Urinary bladder (tissue), 3 donors: ENCODE measurements at regions not wholly inside any gene's neighbourhood (a gene's known extent, or its start where the extent isn't known, plus 50 kb on each side); places are given as distances from the start of the nearest gene placed in this dataset.
"Not testable (repeated sequence)": the region's sequence is repeated elsewhere in the genome, so short reads cannot be mapped to it uniquely, and the experiment has no call there.

Source experiments
- DNase-seq: peaks from one replicate; pipeline ENCODE4 v3.0.0-alpha.2; 2015; ENCODE audit errors: extremely low spot score
- H3K27ac ChIP-seq: one replicate; pipeline ENCODE4 v1.5.1; 2013; ENCODE audit warnings: low read depth, mild to moderate bottlenecking, moderate library complexity
- H3K36me3 ChIP-seq: one replicate; pipeline ENCODE4 v1.6.1; 2013; ENCODE audit warnings: mild to moderate bottlenecking, moderate library complexity; ENCODE audit not compliant: insufficient read depth
- H3K4me1 ChIP-seq: one replicate; pipeline ENCODE4 v1.6.1; 2013; ENCODE audit warnings: mild to moderate bottlenecking, moderate library complexity; ENCODE audit not compliant: insufficient read depth
- H3K4me3 ChIP-seq: one replicate; pipeline ENCODE4 v1.5.1; 2013; ENCODE audit warnings: low read depth, low read length
- WGBS: extraction: QIAGEN DNeasy Blood & Tissue Kit; methylation state at CpG from one replicate; pipeline ENCODE4 v1.1.7; 2013; 5-methylcytosine and 5-hydroxymethylcytosine counted together
- donor health status: healthy with polysubstance abuse.
- donor health status: healthy.

DNA sequence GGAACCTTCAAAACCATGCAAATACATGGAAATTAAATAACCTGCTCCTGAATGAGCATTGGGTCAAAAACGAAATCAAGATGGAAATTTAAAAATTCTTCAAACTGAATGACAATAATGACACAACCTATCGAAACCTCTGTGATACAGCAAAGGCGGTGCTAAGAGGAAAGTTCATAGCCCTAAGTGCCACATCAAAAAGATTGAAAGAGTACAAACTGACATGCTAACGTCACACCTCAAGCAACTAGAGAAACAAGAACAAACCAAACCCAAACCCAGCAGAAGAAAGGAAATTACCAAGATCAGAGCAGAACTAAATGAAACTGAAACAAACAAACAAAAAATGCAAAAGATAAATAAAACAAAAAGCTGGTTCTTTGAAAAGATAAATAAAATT, 283.5 kb downstream of the SOX4 start:
- WGBS: 97% methylated on average over 4 of the region's 4 CpGs
- not testable (repeated sequence) for H3K4me1 ChIP-seq, H3K27ac ChIP-seq, H3K36me3 ChIP-seq, H3K4me3 ChIP-seq, DNase-seq

- H3K4me1 ChIP-seq, H3K36me3 ChIP-seq, H3K27ac ChIP-seq, DNase-seq, H3K4me3 ChIP-seq: not testable (repeated sequence)
- WGBS: 92% methylated on average over 2 of the region's 2 CpGs
Measured at GRCh38 chr6:21880249-21880648, 286.7 kb downstream of the SOX4 start.

DNA sequence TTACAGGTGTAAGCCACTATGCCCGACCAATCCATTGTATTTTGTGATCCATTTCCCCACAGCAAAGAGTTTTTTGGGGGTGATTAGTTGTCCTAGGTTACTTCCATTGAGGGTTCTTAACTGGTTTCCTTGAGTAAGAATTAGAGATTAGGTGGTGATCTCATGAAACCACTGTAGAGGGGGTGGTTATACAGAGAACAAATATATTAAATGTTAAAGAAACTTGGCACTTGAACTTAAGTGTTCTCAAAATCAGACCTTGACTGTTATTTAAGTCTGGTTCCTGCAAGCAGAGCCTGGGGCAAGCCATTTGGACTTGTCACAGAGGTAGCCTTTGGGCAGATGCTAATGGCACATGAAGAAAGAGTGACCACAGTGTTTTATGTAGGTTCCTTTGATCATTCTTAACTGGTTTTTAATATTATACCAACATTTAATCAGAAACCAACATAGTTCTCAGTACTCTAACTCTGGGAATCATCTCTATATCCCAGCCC, 288.5 kb downstream of the SOX4 start:
- peaks cover 2% of the 10 kb centered on the region for H3K4me1 ChIP-seq
- no peak overlapping the region for H3K4me3 ChIP-seq
- no peaks in the 10 kb centered on the region for H3K36me3 ChIP-seq
- 98% methylated on average over 1 of the region's 1 CpG for WGBS
- no peak for DNase-seq
- H3K27ac ChIP-seq: no peak overlapping the region

DNA sequence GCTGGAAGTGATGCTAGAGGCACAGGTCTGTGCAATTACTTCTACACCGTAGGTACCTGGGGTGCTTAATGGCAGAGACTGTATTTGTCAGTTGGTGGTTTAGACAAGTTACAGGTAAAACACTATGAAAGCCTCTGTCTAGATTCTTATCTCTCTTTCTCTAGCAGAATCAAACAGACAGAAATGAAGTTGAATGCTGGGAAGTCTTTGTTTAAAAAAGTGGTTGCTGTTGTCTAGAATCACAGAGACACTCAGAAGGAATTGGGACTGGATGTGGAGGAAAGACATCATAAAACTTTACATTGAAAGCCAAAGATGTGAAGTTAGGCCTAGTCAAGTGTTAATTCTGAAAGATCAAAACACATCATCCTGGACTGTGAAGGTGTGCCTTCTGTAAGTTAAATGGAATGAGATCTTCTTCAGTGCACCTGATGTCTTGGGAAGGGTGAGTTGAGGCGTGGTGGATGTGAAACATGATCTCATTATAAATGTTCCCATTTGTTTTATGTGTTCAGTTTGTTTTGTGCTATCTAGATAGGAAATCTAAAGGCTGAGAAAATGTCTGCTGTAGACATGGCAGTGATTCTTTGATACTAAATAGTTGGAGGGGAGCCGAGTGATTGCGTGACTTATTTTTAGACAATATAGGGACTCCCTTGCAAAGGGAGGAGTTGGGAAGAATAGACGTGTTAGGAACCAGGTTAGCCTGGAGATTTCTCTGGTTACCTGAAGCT, 290.2 kb downstream of the SOX4 start:
- Histone ChIP-seq H3K4me3 (no peak overlapping the region), H3K4me1 (peaks cover 2% of the 10 kb centered on the region), H3K27ac (no peak overlapping the region), H3K36me3 (no peaks in the 10 kb centered on the region)
- 68% methylated on average over 5 of the region's 5 CpGs for WGBS
- DNase-seq: no peak

- Histone ChIP-seq H3K27ac (no peak overlapping the region), H3K4me1 (peaks cover 2% of the 10 kb centered on the region), H3K36me3 (no peaks in the 10 kb centered on the region), H3K4me3 (no peak overlapping the region)
- 29% methylated on average over 1 of the region's 1 CpG for WGBS
- DNase-seq: no peak
Measured at GRCh38 chr6:21885111-21885510, 291.6 kb downstream of the SOX4 start.

- H3K36me3 ChIP-seq: no peaks in the 10 kb centered on the region
- H3K27ac ChIP-seq: no peak overlapping the region
- H3K4me3 ChIP-seq: no peak overlapping the region
- WGBS: 30% methylated on average over 7 of the region's 7 CpGs
- DNase-seq: no peak
- H3K4me1 ChIP-seq: peaks cover 2% of the 10 kb centered on the region
Measured at GRCh38 chr6:21885532-21886114, 292.1 kb downstream of the SOX4 start.

GRCh38 chr6:21886542-21887151, 293.1 kb downstream of the SOX4 start:
- Histone ChIP-seq H3K4me3 (no peak overlapping the region), H3K4me1 (peaks cover 2% of the 10 kb centered on the region), H3K36me3 (no peaks in the 10 kb centered on the region), H3K27ac (no peak overlapping the region)
- 64% methylated on average over 3 of the region's 3 CpGs for WGBS
- DNase-seq: no peak

DNA sequence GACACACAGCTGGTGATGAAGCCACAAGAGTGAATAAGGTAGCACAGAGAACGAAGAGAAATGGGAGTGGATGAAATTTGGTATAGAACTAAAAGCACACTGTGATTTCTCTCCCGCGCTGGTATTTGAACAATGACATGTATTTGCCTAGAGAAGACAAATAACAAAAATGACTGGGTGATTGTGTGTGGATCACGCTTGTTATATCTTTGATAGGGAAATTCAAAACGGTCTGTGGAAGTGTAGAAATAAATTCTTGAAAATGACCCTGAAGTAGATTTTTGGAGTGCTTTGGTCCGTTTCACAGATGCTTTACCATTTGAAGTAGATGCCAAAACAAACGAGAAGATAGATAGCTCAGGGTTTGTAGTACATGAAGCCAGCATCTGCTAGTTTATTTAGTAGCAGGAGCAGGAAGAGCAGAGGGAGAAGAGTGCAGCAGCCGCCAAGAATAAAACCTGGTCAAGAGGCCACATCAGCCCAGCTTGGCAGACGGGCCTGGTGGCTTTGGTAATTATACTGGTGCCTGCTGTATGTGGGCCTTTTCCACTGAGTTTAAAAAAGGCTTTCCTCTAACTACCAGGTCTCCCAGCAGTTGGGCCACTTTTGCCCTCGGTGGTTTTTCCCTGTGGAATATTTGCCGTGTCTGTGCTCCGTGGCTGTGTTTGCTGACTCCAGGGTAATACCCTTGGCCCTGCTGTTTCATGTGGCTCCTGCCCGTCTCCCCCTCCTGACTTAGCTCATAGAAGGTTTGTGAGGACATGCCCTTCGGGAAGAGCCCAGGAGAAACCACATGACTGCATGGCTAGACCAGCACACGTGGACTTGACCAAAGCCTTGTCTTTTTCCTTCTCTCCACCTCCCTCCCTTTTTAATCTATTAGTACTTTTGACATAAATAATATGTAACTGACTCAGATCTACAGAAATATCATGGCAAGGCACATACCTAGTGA, 294.0 kb downstream of the SOX4 start:
- no peak for DNase-seq
- WGBS: 37% methylated on average over 15 of the region's 15 CpGs
- no peak overlapping the region for H3K27ac ChIP-seq
- H3K36me3 ChIP-seq: no peaks in the 10 kb centered on the region
- H3K4me1 ChIP-seq: peaks cover 2% of the 10 kb centered on the region
- H3K4me3 ChIP-seq: no peak overlapping the region

- no peak for DNase-seq
- Histone ChIP-seq H3K4me3 (no peak overlapping the region), H3K27ac (no peak overlapping the region), H3K4me1 (no peaks in the 10 kb centered on the region), H3K36me3 (no peaks in the 10 kb centered on the region)
- 94% methylated on average over 3 of the region's 3 CpGs for WGBS
Measured at GRCh38 chr6:21891080-21891479, 297.5 kb downstream of the SOX4 start.

DNA sequence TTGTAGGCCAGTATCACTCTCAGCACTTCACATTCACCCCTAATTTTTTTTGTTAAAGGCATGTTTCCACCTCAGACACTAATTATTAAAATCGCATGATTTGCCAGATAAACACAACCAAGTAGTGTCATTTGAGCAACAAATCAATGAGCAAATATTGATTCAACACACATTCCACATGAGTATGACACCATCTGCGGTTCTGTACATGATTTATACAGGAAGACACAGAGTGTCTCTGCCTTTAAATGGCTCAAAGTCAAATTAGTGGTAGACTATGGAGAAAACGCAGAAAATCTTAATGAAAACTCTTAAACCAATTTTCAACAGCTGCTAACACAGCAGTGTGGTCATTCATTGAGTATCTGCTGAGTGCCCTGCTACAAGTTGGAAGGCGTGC, 300.2 kb downstream of the SOX4 start:
- WGBS: 90% methylated on average over 4 of the region's 4 CpGs
- Histone ChIP-seq H3K27ac (no peak overlapping the region), H3K4me3 (no peak overlapping the region), H3K4me1 (no peaks in the 10 kb centered on the region), H3K36me3 (no peaks in the 10 kb centered on the region)
- DNase-seq: no peak

DNA sequence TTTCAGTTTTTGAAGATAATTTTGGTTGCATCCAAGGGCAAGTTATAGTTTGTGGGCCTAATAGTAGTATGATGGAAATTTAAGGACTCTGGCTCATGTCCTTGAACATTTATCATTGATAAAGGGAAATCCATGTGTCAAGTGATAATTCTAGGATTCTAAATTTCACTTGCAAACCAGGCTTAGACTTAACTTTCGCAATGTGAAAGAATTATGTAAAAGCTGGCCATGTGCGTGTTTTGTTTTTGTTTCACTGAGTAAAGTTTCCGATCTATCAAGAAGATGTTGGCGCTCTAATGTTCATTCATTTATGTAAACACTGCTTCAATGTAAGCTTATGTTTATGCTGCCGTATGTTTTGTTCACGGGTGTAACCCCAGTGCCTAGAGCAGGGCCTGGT, 302.0 kb downstream of the SOX4 start:
- no peaks in the 10 kb centered on the region for H3K4me1 ChIP-seq
- H3K4me3 ChIP-seq: no peak overlapping the region
- no peak for DNase-seq
- 89% methylated on average over 6 of the region's 6 CpGs for WGBS
- H3K27ac ChIP-seq: no peak overlapping the region
- no peaks in the 10 kb centered on the region for H3K36me3 ChIP-seq

- no peak overlapping the region for H3K4me3 ChIP-seq
- no peaks in the 10 kb centered on the region for H3K4me1 ChIP-seq
- no peak overlapping the region for H3K27ac ChIP-seq
- no peaks in the 10 kb centered on the region for H3K36me3 ChIP-seq
- DNase-seq: no peak
- WGBS: 87% methylated on average over 5 of the region's 5 CpGs
Measured at GRCh38 chr6:21898107-21898796, 304.7 kb downstream of the SOX4 start.

GRCh38 chr6:21899708-21900107, 306.2 kb downstream of the SOX4 start:
- Histone ChIP-seq H3K36me3 (no peaks in the 10 kb centered on the region), H3K4me3 (no peak overlapping the region), H3K27ac (no peak overlapping the region), H3K4me1 (no peaks in the 10 kb centered on the region)
- 84% methylated on average over 6 of the region's 6 CpGs for WGBS
- no peak for DNase-seq
